ENCODE measurements at regions not wholly inside any gene's neighbourhood (a gene's known extent, or its start where the extent isn't known, plus 50 kb on each side); places are given as distances from the start of the nearest gene placed in this dataset.

- TF ChIP-seq ZBTB33 (IDR thresholded peaks at IDR 0.05) (no peak), TAF1 (conservative IDR thresholded peaks at IDR 0.05) (no peak), SP1 (IDR thresholded peaks at IDR 0.05) (no peak), RXRA (IDR thresholded peaks at IDR 0.05) (peak in 1 of 2 donors; percentile 38), HNF4A (conservative IDR thresholded peaks at IDR 0.05) (peak; percentile 10 to 23), CTCF (IDR thresholded peaks at IDR 0.05; ENCODE audit: low read depth, low read length, missing input control) (peak; percentile 62)
These were observed 534.2 kb downstream of the HACE1 start (continued) for GRCh38 chr6:104325341-104326172.

- Histone ChIP-seq H3K27me3 (ENCODE audit: control insufficient read depth in 4 of 4, insufficient read depth in 4 of 4, low read length in 3 of 4) (no peaks in the 10 kb centered on the region), H3K27ac (ENCODE audit: low read depth in 1 of 2, low read length in 2 of 2) (no peak overlapping the region), H3K9ac (ENCODE audit: low read depth in 1 of 2, low read length in 2 of 2) (no peak overlapping the region), H3K9me3 (ENCODE audit: control insufficient read depth in 4 of 4, low read length in 3 of 4) (no peaks in the 10 kb centered on the region), H3K4me3 (ENCODE audit: low read depth in 1 of 3, low read length in 3 of 3) (no peak overlapping the region), H3K36me3 (ENCODE audit: control insufficient read depth in 4 of 4, insufficient read depth in 3 of 4, low read depth in 1 of 4, low read length in 3 of 4) (no peaks in the 10 kb centered on the region), H3K4me1 (ENCODE audit: control insufficient read depth in 4 of 4, insufficient read depth in 4 of 4, low read length in 3 of 4) (peaks cover 0 to 1% (median 0%) of the 10 kb centered on the region in 4 donors)
- TF ChIP-seq NR2F2 (IDR thresholded peaks at IDR 0.05) (no peak), ATF3 (IDR thresholded peaks at IDR 0.05) (no peak), FOXA1 (IDR thresholded peaks at IDR 0.05) (no peak), EGR1 (IDR thresholded peaks at IDR 0.05; ENCODE audit: low read depth in 2 of 2) (no peak), JUND (IDR thresholded peaks at IDR 0.05) (no peak), YY1 (IDR thresholded peaks at IDR 0.05) (no peak), TAF1 (conservative IDR thresholded peaks at IDR 0.05) (no peak), GABPA (IDR thresholded peaks at IDR 0.05 in 1 of 2, conservative IDR thresholded peaks at IDR 0.05 in 1 of 2) (no peak), HNF4A (conservative IDR thresholded peaks at IDR 0.05) (no peak), RXRA (IDR thresholded peaks at IDR 0.05) (no peak), RAD21 (IDR thresholded peaks at IDR 0.05) (no peak), REST (IDR thresholded peaks at IDR 0.05) (no peak), MAX (IDR thresholded peaks at IDR 0.05) (no peak), CTCF (IDR thresholded peaks at IDR 0.05; ENCODE audit: low read depth, low read length, missing input control) (no peak), SP1 (IDR thresholded peaks at IDR 0.05) (no peak)
- DNase-seq (ENCODE audit: low spot score) = no peak
- 94% methylated on average over 1 of the region's 1 CpG for WGBS
These were observed 535.4 kb downstream of the HACE1 start for GRCh38 chr6:104324301-104324700.

Measured in liver (tissue), 8 donors.